Uterus (tissue), 2 donors: ENCODE measurements at regions not wholly inside any gene's neighbourhood (a gene's known extent, or its start where the extent isn't known, plus 50 kb on each side); places are given as distances from the start of the nearest gene placed in this dataset.

ENCODE experiments used
- CTCF ChIP-seq, 4 experiments: fragments of 200-600 bp in 2 of 4; fragments of 450-650 bp in 2 of 4; sonication (generic) in 2 of 4; IDR thresholded peaks; one replicate each; pipeline ENCODE4 v1.5.1; 2016 to 2019; ENCODE audit warnings: antibody characterized with exemption in 4 of 4, mild to moderate bottlenecking in 2 of 4, moderate library complexity in 1 of 4
- POLR2A ChIP-seq, 2 donors: fragments of 450-650 bp; IDR thresholded peaks; one replicate each; pipeline ENCODE4 v1.6.1; 2016; ENCODE audit warnings: antibody characterized with exemption in 2 of 2, mild to moderate bottlenecking in 1 of 2, moderate library complexity in 1 of 2

GRCh38 chr1:29489471-29489870 lies 253.1 kb downstream of the PTPRU start:
- TF ChIP-seq CTCF (IDR thresholded peaks at IDR 0.05) (no peak), POLR2A (IDR thresholded peaks at IDR 0.05) (no peak)
